Motor neuron (in vitro differentiated cells): ENCODE measurements at regions not wholly inside any gene's neighbourhood (a gene's known extent, or its start where the extent isn't known, plus 50 kb on each side); places are given as distances from the start of the nearest gene placed in this dataset.
"Not testable (repeated sequence)": the region's sequence is repeated elsewhere in the genome, so short reads cannot be mapped to it uniquely, and the experiment has no call there.

Source experiments
- ATAC-seq, 8 experiments: fragments of 200-7000 bp; cut with Tn5 transposase; replicated peaks in 6 of 8; 2 replicates each; pipeline ENCODE4 v1.8.0; 2021; ENCODE audit warnings: mild to moderate bottlenecking in 8 of 8, moderate library complexity in 8 of 8
- H3K27ac ChIP-seq, 2 donors: fragments of 250-450 bp; sonication (Bioruptor Pico); 2 replicates each; pipeline ENCODE4 v1.9.0; 2021; ENCODE audit warnings: antibody characterized with exemption in 2 of 2, mild to moderate bottlenecking in 2 of 2, moderate library complexity in 1 of 2
- H3K4me1 ChIP-seq, 2 donors: fragments of 250-450 bp; sonication (Bioruptor Pico); replicated peaks in 1 of 2; 2 replicates each; pipeline ENCODE4 v1.6.1; 2021; ENCODE audit warnings: antibody characterized with exemption in 2 of 2, mild to moderate bottlenecking in 2 of 2, moderate library complexity in 1 of 2
- H3K4me3 ChIP-seq, 5 donors: fragments of 250-450 bp; sonication (Bioruptor Pico); 2 replicates each; pipeline ENCODE4 v1.9.0; 2021; ENCODE audit warnings: antibody characterized with exemption in 5 of 5, mild to moderate bottlenecking in 5 of 5, moderate library complexity in 4 of 5
- WGBS, 10 experiments: fragments of 450-650 bp; shearing (Covaris generic); methylation state at CpG; one replicate each; pipeline ENCODE4 v1.0.0; 2022; 5-methylcytosine and 5-hydroxymethylcytosine counted together
- in situ Hi-C, 9 experiments: fragments of 400-800 bp; cut with MboI; loops; one replicate each; pipeline ENCODE4 v1.15.0; 2021; ENCODE audit warnings: low sequenced_read_pairs in 9 of 9, low pct_unique_long_range_greater_than_20kb in 2 of 9; ENCODE audit not compliant: unreplicated experiment in 9 of 9

DNA sequence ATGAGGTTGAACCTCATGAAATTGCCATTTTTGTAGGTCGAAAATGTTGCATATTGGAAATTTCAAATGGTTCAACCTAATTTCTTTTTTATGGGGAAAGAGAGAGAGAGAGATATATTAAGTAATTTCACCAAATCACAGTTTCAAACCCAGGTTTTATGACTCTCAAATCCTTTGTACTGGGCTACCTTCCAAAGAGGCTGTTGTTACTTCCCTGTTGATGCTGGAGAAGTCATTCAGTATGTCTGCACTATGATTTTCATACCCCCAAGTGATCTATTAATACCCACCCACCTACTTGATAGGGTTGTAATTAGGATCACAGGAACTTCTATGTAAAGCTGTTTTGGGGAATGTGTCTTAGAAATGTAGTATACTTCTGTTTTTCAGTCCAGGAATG lies 109.9 kb downstream of the ZNF330 start:
- 50 to 100% (median 64%) methylated on average over 1 of the region's 1 CpG; no CpG with 5 or more reads in 5 of the 10 experiments for WGBS, 10 experiments
- in situ Hi-C loops = no loop called here
- ATAC-seq = no peak

GRCh38 chr4:141331534-141332358 lies 111.1 kb downstream of the ZNF330 start:
- no peak overlapping the region for H3K4me3 ChIP-seq
- ATAC-seq = no peak
- H3K4me1 ChIP-seq = peaks cover 2 to 3% of the 10 kb centered on the region in 2 donors
- WGBS, 10 experiments = 83 to 93% (median 90%) methylated on average over 2 to 12 of the region's 14 CpGs
- no peak overlapping the region for H3K27ac ChIP-seq
- in situ Hi-C loops = no loop called here

More for the DNA sequence above, 109.9 kb downstream of the ZNF330 start:
- H3K4me1 ChIP-seq = peaks cover 2 to 3% of the 10 kb centered on the region in 2 donors
- H3K4me3 ChIP-seq = no peak overlapping the region
- no peak overlapping the region for H3K27ac ChIP-seq

GRCh38 chr4:141332359-141333181 lies 111.9 kb downstream of the ZNF330 start:
- WGBS, 10 experiments = 85 to 100% (median 97%) methylated on average over 2 to 8 of the region's 33 CpGs; no CpG with 5 or more reads in 5 of the 10 experiments
- H3K27ac ChIP-seq, in situ Hi-C loops, ATAC-seq, H3K4me1 ChIP-seq: not testable (repeated sequence)
- peak overlapping the region in 1 of 5 donors; percentile 14 for H3K4me3 ChIP-seq

- in situ Hi-C loops = not testable (repeated sequence)
Observed at GRCh38 chr4:141333456-141334230, 112.9 kb downstream of the ZNF330 start.

GRCh38 chr4:141335166-141335565 lies 114.5 kb downstream of the ZNF330 start:
- Histone ChIP-seq H3K27ac (no peak overlapping the region), H3K4me3 (no peak overlapping the region), H3K4me1 (peaks cover 2 to 3% of the 10 kb centered on the region in 2 donors)
- no peak for ATAC-seq
- in situ Hi-C loops = no loop called here
- WGBS, 10 experiments = 40 to 100% (median 70%) methylated on average over 1 of the region's 1 CpG; no CpG with 5 or more reads in 2 of the 10 experiments

More at GRCh38 chr4:141333456-141334230, 112.9 kb downstream of the ZNF330 start:
- ATAC-seq = peak in 6 of 8 experiments; percentile 14 to 51 (median 35)
- H3K4me3 ChIP-seq = peak overlapping the region in 3 of 5 donors; percentile 10 to 20 (median 20)
- H3K4me1 ChIP-seq, H3K27ac ChIP-seq: not testable (repeated sequence)
- 10 to 90% (median 75%) methylated on average over 1 to 6 of the region's 24 CpGs; no CpG with 5 or more reads in 5 of the 10 experiments for WGBS, 10 experiments

DNA sequence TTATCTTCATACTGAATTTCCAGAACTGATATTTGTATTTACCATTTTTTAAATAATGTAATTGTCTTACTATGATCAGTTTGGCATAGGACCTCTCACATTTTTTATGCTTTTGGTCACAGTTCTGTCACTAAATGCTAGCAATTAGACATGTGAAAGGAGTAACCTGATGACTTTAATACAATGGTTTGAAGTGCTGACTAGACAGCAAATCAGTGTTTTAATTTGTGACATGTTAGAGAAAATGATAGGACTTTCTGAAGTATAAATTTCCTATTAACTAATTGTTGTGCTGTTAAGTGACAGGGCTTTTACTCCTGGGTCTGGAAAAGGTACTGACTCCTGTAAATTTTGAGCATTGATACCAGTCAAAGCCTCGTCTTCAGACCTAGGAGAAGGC lies 117.5 kb downstream of the ZNF330 start:
- H3K4me1 ChIP-seq = peaks cover 0 to 3% of the 10 kb centered on the region in 2 donors
- no peak overlapping the region for H3K27ac ChIP-seq
- in situ Hi-C loops = no loop called here
- no peak overlapping the region for H3K4me3 ChIP-seq
- 75 to 100% (median 92%) methylated on average over 1 of the region's 1 CpG; no CpG with 5 or more reads in 4 of the 10 experiments for WGBS, 10 experiments
- ATAC-seq = no peak

GRCh38 chr4:141339391-141339790 lies 118.7 kb downstream of the ZNF330 start:
- no peak for ATAC-seq
- in situ Hi-C loops = no loop called here
- Histone ChIP-seq H3K4me1 (no peaks in the 10 kb centered on the region), H3K27ac (no peak overlapping the region), H3K4me3 (no peak overlapping the region)
- 37 to 100% (median 85%) methylated on average over 2 to 3 of the region's 3 CpGs; no CpG with 5 or more reads in 3 of the 10 experiments for WGBS, 10 experiments

DNA sequence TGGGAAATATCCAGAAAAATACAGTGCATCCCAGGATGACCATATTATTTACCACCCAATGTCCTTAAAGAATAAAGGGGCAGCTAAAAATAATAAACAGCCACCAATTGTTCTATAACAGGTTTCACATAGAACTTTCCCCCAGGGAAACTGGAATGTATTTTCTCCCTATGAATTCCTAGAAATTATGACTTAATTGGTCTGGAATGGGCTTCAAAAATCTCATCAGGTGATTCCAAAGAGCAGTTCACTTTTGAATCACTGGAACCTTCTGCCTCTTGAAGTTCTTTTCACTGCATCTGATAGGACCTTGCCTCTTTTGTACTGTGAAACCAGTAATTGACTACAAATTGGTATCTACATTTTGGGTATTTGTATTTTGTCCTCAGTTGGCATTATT lies 119.3 kb downstream of the ZNF330 start:
- Histone ChIP-seq H3K4me1 (no peaks in the 10 kb centered on the region), H3K4me3 (no peak overlapping the region), H3K27ac (no peak overlapping the region)
- in situ Hi-C loops = no loop called here
- ATAC-seq = no peak

- H3K4me1 ChIP-seq = no peaks in the 10 kb centered on the region
- no peak overlapping the region for H3K27ac ChIP-seq
- in situ Hi-C loops = no loop called here
- WGBS, 10 experiments = 58 to 100% (median 83%) methylated on average over 1 to 2 of the region's 2 CpGs; no CpG with 5 or more reads in 3 of the 10 experiments
- ATAC-seq = peak in 1 of 8 experiments; percentile 43
- H3K4me3 ChIP-seq = no peak overlapping the region
Observed at GRCh38 chr4:141340458-141340857, 119.8 kb downstream of the ZNF330 start.

- in situ Hi-C loops = no loop called here
- Histone ChIP-seq H3K4me1 (no peaks in the 10 kb centered on the region), H3K27ac (no peak overlapping the region), H3K4me3 (no peak overlapping the region)
- peak; percentile 39 to 83 (median 64) for ATAC-seq
- 0 to 83% (median 30%) methylated on average over 1 of the region's 1 CpG; no CpG with 5 or more reads in 2 of the 10 experiments for WGBS, 10 experiments
Observed at GRCh38 chr4:141346144-141346543, 125.4 kb downstream of the ZNF330 start.

DNA sequence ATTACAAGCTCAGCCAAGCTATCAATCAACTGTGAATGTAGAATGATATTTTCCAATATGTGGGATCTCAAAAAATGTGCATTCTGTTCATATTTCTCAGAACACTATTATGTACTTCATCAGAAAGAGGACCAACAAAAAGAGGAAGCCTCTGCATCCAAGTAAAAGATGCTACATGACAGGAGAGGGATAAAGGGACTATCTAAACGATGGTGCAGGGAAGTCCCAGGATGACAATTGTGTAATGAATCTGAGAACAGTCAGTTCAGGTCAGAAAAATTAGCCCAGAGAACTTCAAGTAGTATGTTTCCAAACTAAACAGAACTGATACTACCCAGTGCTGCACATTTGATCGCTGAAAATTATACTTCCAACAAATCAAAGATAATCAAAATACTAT lies 127.0 kb downstream of the ZNF330 start:
- Histone ChIP-seq H3K4me3 (no peak overlapping the region), H3K27ac (no peak overlapping the region), H3K4me1 (no peaks in the 10 kb centered on the region)
- in situ Hi-C loops = no loop called here
- ATAC-seq = no peak
- 49 to 86% (median 77%) methylated on average over 1 to 2 of the region's 2 CpGs for WGBS, 10 experiments

GRCh38 chr4:141348125-141348524 lies 127.4 kb downstream of the ZNF330 start:
- Histone ChIP-seq H3K4me1 (no peaks in the 10 kb centered on the region), H3K4me3 (no peak overlapping the region), H3K27ac (no peak overlapping the region)
- WGBS, 10 experiments = 79 to 100% (median 94%) methylated on average over 1 to 2 of the region's 2 CpGs; no CpG with 5 or more reads in 3 of the 10 experiments
- in situ Hi-C loops = no loop called here
- no peak for ATAC-seq
